K562 (cell line): ENCODE measurements at regions not wholly inside any gene's neighbourhood (a gene's known extent, or its start where the extent isn't known, plus 50 kb on each side); places are given as distances from the start of the nearest gene placed in this dataset.

Experiments used
- CBX5 ChIP-seq: IDR thresholded peaks from 2 replicates; pipeline ENCODE4 v1.6.1; 2014; ENCODE audit warnings: low read depth, borderline replicate concordance
- CREB5 ChIP-seq: fragments of 250-450 bp; sonication (Bioruptor Pico); IDR thresholded peaks from 2 replicates; pipeline ENCODE4 v1.5.0; 2020; ENCODE audit warnings: mild to moderate bottlenecking
- DNMT1 ChIP-seq: fragments of 450-650 bp; IDR thresholded peaks from 2 replicates; pipeline ENCODE4 v1.6.1; 2016; ENCODE audit warnings: antibody characterized with exemption, mild to moderate bottlenecking
- FOS ChIP-seq: IDR thresholded peaks from 3 replicates; pipeline ENCODE4 v1.6.1; 2011; ENCODE audit not compliant: insufficient read length; ENCODE audit errors: extremely low read depth
- JUNB ChIP-seq: fragments of 450-650 bp; formaldehyde crosslinking; conservative IDR thresholded peaks from 2 replicates; pipeline ENCODE4 v1.4.0; 2020; ENCODE audit warnings: mild to moderate bottlenecking
- NCOR1 ChIP-seq: fragments of 450-650 bp; IDR thresholded peaks from 2 replicates; pipeline ENCODE4 v1.6.1; 2016; ENCODE audit warnings: mild to moderate bottlenecking, moderate library complexity
- REST ChIP-seq, 2 experiments: fragments of 450-650 bp; formaldehyde crosslinking in 1 of 2; IDR thresholded peaks; 2 replicates each; pipeline versions ENCODE4 v1.4.0 to v1.6.1; 2014 to 2020; ENCODE audit warnings: mild to moderate bottlenecking in 2 of 2, borderline replicate concordance in 1 of 2, low read depth in 1 of 2
- SREBF1 ChIP-seq: fragments of 150-350 bp; IDR thresholded peaks from 2 replicates; pipeline ENCODE4 v1.6.1; 2014; ENCODE audit warnings: antibody characterized with exemption, low read depth, low read length, borderline replicate concordance
- TAF1 ChIP-seq: IDR thresholded peaks from 2 replicates; pipeline ENCODE4 v1.6.1; 2011; ENCODE audit warnings: mild to moderate bottlenecking, low read length, moderate library complexity; ENCODE audit not compliant: insufficient read depth, control insufficient read depth, severe bottlenecking; ENCODE audit errors: extremely low read depth
- THAP12 ChIP-seq: fragments of 250-450 bp; sonication (Bioruptor Pico); IDR thresholded peaks from 2 replicates; pipeline ENCODE4 v1.9.0; 2021; ENCODE audit warnings: mild to moderate bottlenecking, inconsistent platforms
- ZNF740 ChIP-seq, 3 experiments: fragments of 200-800 bp in 1 of 3; sonication (Bioruptor generic) in 1 of 3; sonication (generic) in 1 of 3; formaldehyde crosslinking in 1 of 3; IDR thresholded peaks; 2 replicates each; pipeline versions ENCODE4 v1.6.1 to v1.8.0; 2016 to 2022; ENCODE audit warnings: mild to moderate bottlenecking in 2 of 3, missing compliant biosample characterization in 2 of 3, missing genetic modification characterization in 2 of 3, missing genetic modification reagents in 1 of 3

GRCh38 chr12:91893476-91893875 is 252.2 kb downstream of the BTG1 start:
- no peak for TF ChIP-seq CBX5
- TF ChIP-seq ZNF740 (CRISPR knock-in tag; IDR thresholded peaks at IDR 0.05): no peak
- no peak for TF ChIP-seq ZNF740 (tag; IDR thresholded peaks at IDR 0.05)
- no peak for TF ChIP-seq REST (IDR thresholded peaks at IDR 0.05; ENCODE audit: borderline replicate concordance)
- TF ChIP-seq REST (CRISPR knock-in tag; IDR thresholded peaks at IDR 0.05; ENCODE audit: low read depth): no peak
- no peak for TF ChIP-seq CREB5 (CRISPR knock-in tag)
- no peak for TF ChIP-seq DNMT1
- TF ChIP-seq TAF1: no peak
- no peak for TF ChIP-seq SREBF1
- no peak for TF ChIP-seq JUNB (CRISPR knock-in tag)
- TF ChIP-seq THAP12 (CRISPR knock-in tag): no peak
- TF ChIP-seq NCOR1: no peak
- no peak for TF ChIP-seq FOS
